ENCODE measurements at regions not wholly inside any gene's neighbourhood (a gene's known extent, or its start where the extent isn't known, plus 50 kb on each side); places are given as distances from the start of the nearest gene placed in this dataset.

GRCh38 chr1:38625939-38626338, 233.6 kb downstream of the RRAGC start:
- no peak overlapping the region for H3K27ac Mint-ChIP-seq
- ATAC-seq (no peak), DNase-seq (no peak)
- H3K9me3 Mint-ChIP-seq = no peaks in the 10 kb centered on the region
- TF ChIP-seq CTCF (IDR thresholded peaks at IDR 0.05) = no peak
- no peaks in the 10 kb centered on the region for H3K4me1 Mint-ChIP-seq (ENCODE audit: low read depth)
- intact Hi-C loops (cut with micrococcal nuclease) = no loop called here
- POLR2A ChIA-PET = no interaction called here
- no peaks in the 10 kb centered on the region for H3K36me3 Mint-ChIP-seq (ENCODE audit: low read depth)
- CTCF ChIA-PET = no interaction called here
- no peak overlapping the region for H3K4me3 Mint-ChIP-seq
- H3K27me3 Mint-ChIP-seq = peaks cover 2% of the 10 kb centered on the region

DNA sequence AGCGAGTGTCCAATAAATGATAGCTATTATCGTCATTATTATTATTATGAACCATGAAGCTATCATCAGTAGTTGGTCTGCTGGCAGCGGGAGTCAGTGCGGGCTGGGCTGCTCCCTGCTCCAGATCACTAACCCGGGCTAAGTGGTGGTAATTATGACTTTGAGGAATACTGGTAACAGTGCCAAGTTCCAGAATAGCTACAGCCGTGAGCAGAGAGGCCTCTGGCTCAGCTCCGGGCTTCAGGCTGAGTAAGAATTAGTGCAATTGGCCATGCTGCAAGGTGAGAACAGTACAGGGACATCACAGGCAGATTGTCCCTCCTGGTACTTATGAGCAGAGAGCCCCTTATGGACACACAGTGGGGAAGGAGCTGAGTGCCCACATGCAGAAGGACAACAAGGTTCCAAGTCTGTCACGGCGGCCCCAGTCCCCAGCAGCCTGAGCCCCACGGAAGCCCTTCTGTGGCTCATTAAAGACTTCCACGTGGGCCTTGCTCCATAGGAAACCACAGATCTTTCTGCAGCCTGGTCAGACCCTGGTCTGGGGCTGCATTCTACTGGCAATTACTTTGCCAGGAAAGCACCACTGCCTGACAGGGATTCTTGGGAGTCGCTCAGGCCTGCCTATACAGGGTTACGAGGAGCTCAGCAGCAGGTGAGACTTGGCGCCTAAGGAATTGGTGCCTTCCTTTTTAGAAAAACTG, 235.1 kb downstream of the RRAGC start:
- Mint-ChIP-seq H3K27ac (no peak overlapping the region), H3K4me1 (ENCODE audit: low read depth) (no peaks in the 10 kb centered on the region), H3K9me3 (no peaks in the 10 kb centered on the region), H3K27me3 (no peaks in the 10 kb centered on the region), H3K4me3 (no peak overlapping the region), H3K36me3 (ENCODE audit: low read depth) (no peaks in the 10 kb centered on the region)
- CTCF ChIA-PET = interaction anchor here (0.8 kb wide), 1 partner anchor 16 kb away, joined by 3 read pairs; no protein-coding TSS in a partner anchor
- DNase-seq (no peak), ATAC-seq (no peak)
- POLR2A ChIA-PET = no interaction called here
- no peak for TF ChIP-seq CTCF (IDR thresholded peaks at IDR 0.05)
- intact Hi-C loops (cut with micrococcal nuclease) = no loop called here

- intact Hi-C loops (cut with micrococcal nuclease) = no loop called here
- Mint-ChIP-seq H3K27ac (no peak overlapping the region), H3K9me3 (no peaks in the 10 kb centered on the region), H3K4me3 (no peak overlapping the region), H3K4me1 (ENCODE audit: low read depth) (no peaks in the 10 kb centered on the region), H3K27me3 (no peaks in the 10 kb centered on the region), H3K36me3 (ENCODE audit: low read depth) (no peaks in the 10 kb centered on the region)
- POLR2A ChIA-PET = no interaction called here
- CTCF ChIA-PET = no interaction called here
- ATAC-seq = no peak
- TF ChIP-seq CTCF (IDR thresholded peaks at IDR 0.05) = no peak
- DNase-seq = no peak
Measured at GRCh38 chr1:38623529-38623928, 236.0 kb downstream of the RRAGC start.

GRCh38 chr1:38622197-38622596, 237.4 kb downstream of the RRAGC start:
- POLR2A ChIA-PET = no interaction called here
- H3K27me3 Mint-ChIP-seq = no peaks in the 10 kb centered on the region

GRCh38 chr1:38616846-38617245, 242.7 kb downstream of the RRAGC start:
- ATAC-seq (no peak), DNase-seq (no peak)
- Mint-ChIP-seq H3K4me3 (no peak overlapping the region), H3K27me3 (peaks cover 12% of the 10 kb centered on the region), H3K4me1 (ENCODE audit: low read depth) (no peaks in the 10 kb centered on the region), H3K36me3 (ENCODE audit: low read depth) (no peaks in the 10 kb centered on the region), H3K9me3 (peaks cover 7% of the 10 kb centered on the region), H3K27ac (no peak overlapping the region)
- no peak for TF ChIP-seq CTCF (IDR thresholded peaks at IDR 0.05)
- CTCF ChIA-PET = no interaction called here
- intact Hi-C loops (cut with micrococcal nuclease) = no loop called here
- POLR2A ChIA-PET = no interaction called here

More at GRCh38 chr1:38622197-38622596, 237.4 kb downstream of the RRAGC start:
- no peak overlapping the region for H3K27ac Mint-ChIP-seq
- intact Hi-C loops (cut with micrococcal nuclease) = no loop called here
- DNase-seq (no peak), ATAC-seq (no peak)
- CTCF ChIA-PET = no interaction called here
- H3K4me3 Mint-ChIP-seq = no peak overlapping the region
- no peaks in the 10 kb centered on the region for H3K9me3 Mint-ChIP-seq
- no peaks in the 10 kb centered on the region for H3K36me3 Mint-ChIP-seq (ENCODE audit: low read depth)
- no peaks in the 10 kb centered on the region for H3K4me1 Mint-ChIP-seq (ENCODE audit: low read depth)
- TF ChIP-seq CTCF (IDR thresholded peaks at IDR 0.05) = no peak

All from activated CD8-positive, alpha-beta T cell treated with anti-CD3 and anti-CD28 coated beads for 36 hours (primary cell).